HepG2 (cell line): ENCODE measurements at regions not wholly inside any gene's neighbourhood (a gene's known extent, or its start where the extent isn't known, plus 50 kb on each side); places are given as distances from the start of the nearest gene placed in this dataset.

Source experiments
- EZH2 ChIP-seq: conservative IDR thresholded peaks from 2 replicates; pipeline ENCODE4 v1.6.1; 2012; ENCODE audit warnings: mild to moderate bottlenecking, low read depth, low read length, moderate library complexity
- FLYWCH1 ChIP-seq: sonication (generic); formaldehyde crosslinking; IDR thresholded peaks from 2 replicates; pipeline ENCODE4 v1.8.1; 2023; ENCODE audit warnings: mild to moderate bottlenecking, missing genetic modification reagents
- JUND ChIP-seq: sonication (generic); formaldehyde crosslinking; IDR thresholded peaks from 2 replicates; pipeline ENCODE4 v1.8.0; 2022; ENCODE audit warnings: mild to moderate bottlenecking, missing genetic modification reagents
- ZNF792 ChIP-seq: IDR thresholded peaks from 2 replicates; pipeline ENCODE4 v1.6.1; 2016
- TF ChIP-seq, protein P1 (sequence below): sonication (generic); formaldehyde crosslinking; IDR thresholded peaks from 2 replicates; pipeline ENCODE4 v1.4.0; 2020; ENCODE audit warnings: missing genetic modification reagents, mild to moderate bottlenecking, borderline replicate concordance
- TF ChIP-seq, protein P2 (sequence below): sonication (generic); formaldehyde crosslinking; IDR thresholded peaks from 2 replicates; pipeline ENCODE4 v1.5.0; 2020; ENCODE audit warnings: mild to moderate bottlenecking, missing genetic modification reagents, moderate library complexity

DNA sequence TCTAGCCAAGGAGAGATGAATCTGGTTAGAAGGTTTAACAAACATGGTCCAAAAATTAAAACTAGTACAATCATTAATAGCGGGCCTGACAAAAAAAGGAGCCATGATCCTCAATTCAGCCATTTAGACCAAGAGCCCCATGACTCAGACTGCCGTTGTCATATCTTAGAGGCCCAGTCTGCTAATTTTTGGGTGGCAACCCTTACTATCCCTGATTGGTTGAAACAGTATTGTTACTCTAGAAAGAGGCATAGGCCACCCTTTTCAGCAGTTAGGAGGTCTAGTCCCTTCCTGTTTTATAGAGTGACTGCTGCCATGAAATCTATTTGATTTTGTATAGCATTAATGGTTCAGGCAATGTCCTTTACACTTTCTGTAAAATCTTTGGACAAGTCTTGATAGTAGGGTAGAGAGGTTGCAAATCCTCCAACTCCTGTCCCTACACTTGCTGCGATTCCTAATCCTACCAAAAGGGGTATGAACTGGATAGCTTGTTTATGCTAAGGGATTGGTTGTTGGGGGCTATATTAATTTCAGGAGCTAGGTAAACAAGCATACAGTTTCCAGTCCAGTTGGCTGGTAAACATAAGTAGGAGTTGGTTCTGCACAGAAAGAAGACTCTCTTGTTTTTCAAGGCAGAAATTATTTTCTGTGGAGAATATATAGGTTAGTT, 1056.3 kb upstream of the CNTN5 start:
- TF ChIP-seq ZNF792 (no peak), EZH2 (no peak), FLYWCH1 (no peak), JUND (no peak)
- TF ChIP-seq, protein P1, sequence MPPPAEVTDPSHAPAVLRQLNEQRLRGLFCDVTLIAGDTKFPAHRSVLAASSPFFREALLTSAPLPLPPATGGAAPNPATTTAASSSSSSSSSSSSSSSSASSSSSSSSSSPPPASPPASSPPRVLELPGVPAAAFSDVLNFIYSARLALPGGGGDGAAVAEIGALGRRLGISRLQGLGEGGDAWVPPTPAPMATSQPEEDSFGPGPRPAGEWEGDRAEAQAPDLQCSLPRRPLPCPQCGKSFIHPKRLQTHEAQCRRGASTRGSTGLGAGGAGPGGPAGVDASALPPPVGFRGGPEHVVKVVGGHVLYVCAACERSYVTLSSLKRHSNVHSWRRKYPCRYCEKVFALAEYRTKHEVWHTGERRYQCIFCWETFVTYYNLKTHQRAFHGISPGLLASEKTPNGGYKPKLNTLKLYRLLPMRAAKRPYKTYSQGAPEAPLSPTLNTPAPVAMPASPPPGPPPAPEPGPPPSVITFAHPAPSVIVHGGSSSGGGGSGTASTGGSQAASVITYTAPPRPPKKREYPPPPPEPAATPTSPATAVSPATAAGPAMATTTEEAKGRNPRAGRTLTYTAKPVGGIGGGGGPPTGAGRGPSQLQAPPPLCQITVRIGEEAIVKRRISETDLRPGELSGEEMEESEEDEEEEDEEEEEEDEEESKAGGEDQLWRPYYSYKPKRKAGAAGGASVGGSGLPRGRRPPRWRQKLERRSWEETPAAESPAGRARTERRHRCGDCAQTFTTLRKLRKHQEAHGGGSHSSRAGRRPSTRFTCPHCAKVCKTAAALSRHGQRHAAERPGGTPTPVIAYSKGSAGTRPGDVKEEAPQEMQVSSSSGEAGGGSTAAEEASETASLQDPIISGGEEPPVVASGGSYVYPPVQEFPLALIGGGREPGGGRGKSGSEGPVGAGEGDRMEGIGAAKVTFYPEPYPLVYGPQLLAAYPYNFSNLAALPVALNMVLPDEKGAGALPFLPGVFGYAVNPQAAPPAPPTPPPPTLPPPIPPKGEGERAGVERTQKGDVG (CRISPR knock-in tag): no peak
- TF ChIP-seq, protein P2, sequence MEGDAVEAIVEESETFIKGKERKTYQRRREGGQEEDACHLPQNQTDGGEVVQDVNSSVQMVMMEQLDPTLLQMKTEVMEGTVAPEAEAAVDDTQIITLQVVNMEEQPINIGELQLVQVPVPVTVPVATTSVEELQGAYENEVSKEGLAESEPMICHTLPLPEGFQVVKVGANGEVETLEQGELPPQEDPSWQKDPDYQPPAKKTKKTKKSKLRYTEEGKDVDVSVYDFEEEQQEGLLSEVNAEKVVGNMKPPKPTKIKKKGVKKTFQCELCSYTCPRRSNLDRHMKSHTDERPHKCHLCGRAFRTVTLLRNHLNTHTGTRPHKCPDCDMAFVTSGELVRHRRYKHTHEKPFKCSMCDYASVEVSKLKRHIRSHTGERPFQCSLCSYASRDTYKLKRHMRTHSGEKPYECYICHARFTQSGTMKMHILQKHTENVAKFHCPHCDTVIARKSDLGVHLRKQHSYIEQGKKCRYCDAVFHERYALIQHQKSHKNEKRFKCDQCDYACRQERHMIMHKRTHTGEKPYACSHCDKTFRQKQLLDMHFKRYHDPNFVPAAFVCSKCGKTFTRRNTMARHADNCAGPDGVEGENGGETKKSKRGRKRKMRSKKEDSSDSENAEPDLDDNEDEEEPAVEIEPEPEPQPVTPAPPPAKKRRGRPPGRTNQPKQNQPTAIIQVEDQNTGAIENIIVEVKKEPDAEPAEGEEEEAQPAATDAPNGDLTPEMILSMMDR (CRISPR knock-in tag): no peak
